HG02642 (cell line): ENCODE measurements at regions not wholly inside any gene's neighbourhood (a gene's known extent, or its start where the extent isn't known, plus 50 kb on each side); places are given as distances from the start of the nearest gene placed in this dataset.

ENCODE experiments used
- ATAC-seq: cut with Tn5 transposase; IDR thresholded peaks from one replicate; pipeline ENCODE4 v1.9.1; 2021; ENCODE audit warnings: mild to moderate bottlenecking; ENCODE audit not compliant: unreplicated experiment, poor library complexity

- ATAC-seq, result no peak
Observed at GRCh38 chr6:147019001-147019400, 185.2 kb upstream of the STXBP5 start.

- no peak for ATAC-seq
Observed at GRCh38 chr6:147022041-147022440, 182.2 kb upstream of the STXBP5 start.

GRCh38 chr6:147023148-147023547, 181.1 kb upstream of the STXBP5 start:
- no peak for ATAC-seq

GRCh38 chr6:147023581-147023980, 180.6 kb upstream of the STXBP5 start:
- no peak for ATAC-seq

GRCh38 chr6:147029923-147030322, 174.3 kb upstream of the STXBP5 start:
- ATAC-seq, result no peak

GRCh38 chr6:147033267-147033666, 170.9 kb upstream of the STXBP5 start:
- no peak for ATAC-seq

GRCh38 chr6:147035886-147036285, 168.3 kb upstream of the STXBP5 start:
- no peak for ATAC-seq

GRCh38 chr6:147037881-147038280, 166.3 kb upstream of the STXBP5 start:
- ATAC-seq, result no peak

- no peak for ATAC-seq
Observed at GRCh38 chr6:147040121-147040910, 163.9 kb upstream of the STXBP5 start.

- ATAC-seq, result no peak
Observed at GRCh38 chr6:147042679-147043078, 161.5 kb upstream of the STXBP5 start.

- no peak for ATAC-seq
Observed at GRCh38 chr6:147043994-147044477, 160.2 kb upstream of the STXBP5 start.

GRCh38 chr6:147046141-147046877, 157.9 kb upstream of the STXBP5 start:
- no peak for ATAC-seq

- ATAC-seq, result no peak
Observed at GRCh38 chr6:147048930-147049329, 155.3 kb upstream of the STXBP5 start.

- ATAC-seq, result no peak
Observed at GRCh38 chr6:147053311-147053921, 150.8 kb upstream of the STXBP5 start.

- ATAC-seq, result no peak
Observed at GRCh38 chr6:147054158-147054557, 150.1 kb upstream of the STXBP5 start.

- ATAC-seq, result no peak
Observed at GRCh38 chr6:147054871-147055270, 149.3 kb upstream of the STXBP5 start.

- no peak for ATAC-seq
Observed at GRCh38 chr6:147055821-147056392, 148.3 kb upstream of the STXBP5 start.

- ATAC-seq, result no peak
Observed at GRCh38 chr6:147057188-147057587, 147.0 kb upstream of the STXBP5 start.

- ATAC-seq, result no peak
Observed at GRCh38 chr6:147057705-147058342, 146.4 kb upstream of the STXBP5 start.

- ATAC-seq, result no peak
Observed at GRCh38 chr6:147058786-147059385, 145.3 kb upstream of the STXBP5 start.
